ENCODE measurements at regions not wholly inside any gene's neighbourhood (a gene's known extent, or its start where the extent isn't known, plus 50 kb on each side); places are given as distances from the start of the nearest gene placed in this dataset.

DNA sequence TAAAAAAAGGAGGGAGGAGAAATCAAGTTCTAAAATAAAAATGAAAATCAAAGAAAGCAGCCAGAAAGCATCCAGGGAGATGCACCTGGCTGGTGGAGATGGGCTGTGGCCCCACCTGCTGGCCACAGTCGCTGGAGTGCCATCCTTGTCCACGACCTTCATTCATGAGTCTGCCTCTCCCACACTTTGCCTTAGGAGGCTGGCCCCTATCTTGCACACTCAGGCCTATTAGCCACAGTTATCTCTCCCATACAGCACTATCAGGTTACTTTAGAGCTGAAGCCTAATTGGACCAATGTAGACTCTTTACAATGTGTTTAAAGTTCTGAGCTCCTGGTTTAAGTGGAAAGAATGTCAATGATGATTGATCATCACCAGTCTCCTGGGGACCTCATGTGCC is 392.0 kb upstream of the RORA start:
- DNase-seq = no peak

- no peak for DNase-seq
Observed at GRCh38 chr15:61620151-61620550, 391.0 kb upstream of the RORA start.

- no peak for DNase-seq
Observed at GRCh38 chr15:61613729-61614128, 384.6 kb upstream of the RORA start.

DNA sequence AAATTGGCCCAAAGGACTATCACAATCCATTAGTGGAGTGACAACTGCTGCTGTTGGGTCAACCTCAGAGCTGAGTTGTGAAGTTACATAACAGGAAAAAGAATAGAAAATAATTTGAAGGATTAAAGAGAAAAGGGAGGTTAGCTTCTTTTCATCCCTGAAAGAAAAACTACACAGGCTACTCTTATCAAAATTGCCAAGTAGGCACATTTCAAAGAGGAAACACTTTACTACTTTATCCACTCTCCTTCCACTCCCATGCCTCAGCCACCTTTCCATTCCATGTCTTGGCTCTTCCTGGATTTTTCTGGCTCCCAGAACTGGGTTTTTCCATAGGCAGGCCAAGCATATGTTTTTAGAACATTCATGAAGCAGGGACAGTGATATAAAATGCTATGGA is 384.0 kb upstream of the RORA start:
- DNase-seq = no peak

DNA sequence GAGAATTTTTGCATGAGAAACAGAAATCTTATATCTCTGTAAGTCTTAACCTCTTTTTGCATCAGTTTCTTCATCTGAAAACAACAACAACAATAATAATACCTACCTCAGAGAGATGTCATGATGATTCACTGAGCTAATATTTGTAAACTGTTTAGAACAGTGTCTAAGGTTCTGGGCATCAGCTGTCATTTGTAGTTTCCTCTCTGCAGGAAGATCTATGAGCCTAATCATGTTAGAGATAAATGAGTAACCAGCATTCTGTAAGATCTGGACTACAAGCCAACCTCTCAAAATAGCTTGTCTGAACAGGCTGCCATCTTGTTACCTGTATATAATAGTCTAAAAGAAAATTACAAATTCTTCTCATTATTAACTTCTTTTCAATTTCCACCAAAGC is 383.0 kb upstream of the RORA start:
- no peak for DNase-seq

GRCh38 chr15:61605343-61605742 is 376.2 kb upstream of the RORA start:
- DNase-seq = no peak

DNA sequence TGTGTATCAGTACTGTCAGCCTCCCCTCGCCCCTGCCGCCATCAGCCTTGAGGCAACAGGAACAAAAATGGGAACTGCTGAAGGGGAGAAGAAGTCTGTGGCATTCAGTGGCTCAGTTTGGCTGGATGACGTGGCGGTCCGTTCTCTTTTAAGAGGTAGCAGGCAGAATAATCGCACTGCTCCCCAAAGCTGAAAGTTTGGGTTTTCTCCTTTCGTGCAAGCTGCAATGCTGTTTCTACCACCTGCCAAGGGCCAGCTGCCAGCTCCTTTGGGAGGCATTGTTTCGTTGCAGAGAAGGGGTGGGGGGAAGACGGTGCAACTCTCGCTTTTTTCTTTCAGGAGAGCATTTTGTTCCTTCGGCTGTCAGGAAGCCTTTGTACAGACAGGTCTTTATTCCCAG is 369.6 kb upstream of the RORA start:
- DNase-seq = no peak

DNA sequence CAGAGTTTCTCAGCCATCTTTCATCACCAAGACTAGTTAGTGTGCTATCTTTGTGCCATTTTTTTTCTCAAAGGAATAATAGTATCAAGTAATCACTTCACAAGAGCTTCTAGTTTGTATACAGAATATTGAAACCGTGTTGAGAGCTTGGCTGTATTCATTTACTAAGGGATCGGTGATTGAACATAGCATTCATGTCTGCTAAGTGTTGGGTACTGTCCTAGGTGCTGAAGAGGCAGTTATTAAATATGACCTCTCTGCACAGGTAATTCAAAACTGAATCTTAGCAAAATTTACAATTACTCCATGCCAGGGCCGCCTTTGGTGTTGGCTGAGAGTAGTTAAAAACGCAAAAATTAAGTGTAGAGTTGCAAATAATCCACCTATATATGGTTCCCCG is 355.3 kb upstream of the RORA start:
- DNase-seq = no peak

GRCh38 chr15:61582092-61582491 is 353.0 kb upstream of the RORA start:
- DNase-seq = no peak

DNA sequence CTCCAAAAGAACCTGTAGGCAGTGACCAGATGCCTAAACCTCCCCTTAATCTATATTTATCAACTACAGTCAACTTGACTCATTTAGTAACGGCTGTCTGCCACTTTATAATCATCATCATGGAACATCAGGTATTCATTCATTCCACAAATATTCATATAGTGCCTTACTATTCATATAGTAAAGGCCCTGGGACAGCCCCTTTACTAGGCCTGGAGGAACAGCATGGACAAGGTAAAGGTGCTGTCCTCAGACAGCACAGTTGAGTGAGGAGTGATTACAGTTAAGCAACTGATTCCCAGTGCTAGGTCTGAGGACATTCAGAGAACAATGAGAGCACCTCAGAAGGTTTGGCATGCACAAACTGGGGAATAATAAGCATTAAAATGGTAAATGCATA is 346.5 kb upstream of the RORA start:
- DNase-seq = no peak

GRCh38 chr15:61571026-61571425 is 341.9 kb upstream of the RORA start:
- DNase-seq = no peak

- DNase-seq = no peak
Observed at GRCh38 chr15:61564785-61565184, 335.7 kb upstream of the RORA start.

- DNase-seq = no peak
Observed at GRCh38 chr15:61558172-61559136, 329.4 kb upstream of the RORA start.

DNA sequence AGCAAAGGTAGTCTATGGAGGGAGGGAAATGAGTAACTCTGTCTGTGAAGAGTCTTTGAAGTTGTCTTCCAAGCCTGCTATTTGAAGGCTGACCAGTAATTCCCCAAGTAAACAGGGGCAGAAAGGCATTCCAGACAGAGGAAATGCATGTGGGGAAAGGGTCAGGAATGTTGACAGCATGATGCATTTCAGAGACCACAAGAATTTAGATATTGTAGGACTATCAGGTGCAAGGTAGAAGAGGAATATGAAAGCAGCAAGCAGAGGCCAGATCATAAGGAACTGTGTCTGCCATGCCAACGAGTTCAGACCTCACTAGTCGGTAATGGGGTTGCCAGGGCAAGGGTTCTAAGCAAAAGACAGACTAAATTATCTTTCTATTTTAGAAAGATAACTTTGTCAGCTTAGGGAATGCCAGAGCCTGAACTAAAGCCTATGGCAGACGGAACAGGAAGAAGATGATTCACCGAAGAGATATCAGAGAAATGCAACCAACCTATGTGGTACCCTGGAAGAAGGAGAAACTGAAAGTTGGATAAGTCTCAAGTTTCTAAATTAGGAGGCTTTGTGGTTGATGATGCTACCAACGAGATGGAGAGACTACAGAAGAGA is 327.0 kb upstream of the RORA start:
- DNase-seq = no peak

DNA sequence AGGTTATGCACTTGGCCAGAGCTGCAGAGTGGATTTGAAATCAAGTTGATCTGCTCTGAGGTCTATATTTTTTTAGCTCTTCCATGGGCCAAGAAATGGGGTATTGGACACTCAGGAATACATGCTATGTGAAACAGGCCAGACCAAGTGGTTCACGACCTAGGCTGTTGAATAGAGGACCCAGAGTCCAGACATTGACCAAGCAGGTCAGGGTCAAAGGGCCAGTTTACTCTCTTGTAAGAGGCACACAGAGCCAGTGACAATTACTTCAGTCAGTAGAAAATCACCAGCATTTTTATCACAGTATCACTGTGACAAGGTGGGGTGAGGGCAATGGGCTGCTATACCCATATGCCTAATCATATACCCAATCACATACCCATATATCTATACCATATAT is 320.6 kb upstream of the RORA start:
- DNase-seq = no peak

- DNase-seq = no peak
Observed at GRCh38 chr15:61545763-61546162, 316.7 kb upstream of the RORA start.

GRCh38 chr15:61541516-61541915 is 312.4 kb upstream of the RORA start:
- DNase-seq = no peak

- no peak for DNase-seq
Observed at GRCh38 chr15:61537337-61537736, 308.2 kb upstream of the RORA start.

GRCh38 chr15:61534986-61535385 is 305.9 kb upstream of the RORA start:
- no peak for DNase-seq

GRCh38 chr15:61530769-61531168 is 301.7 kb upstream of the RORA start:
- DNase-seq = no peak

- DNase-seq = no peak
Observed at GRCh38 chr15:61528581-61528910, 299.4 kb upstream of the RORA start.

DNA sequence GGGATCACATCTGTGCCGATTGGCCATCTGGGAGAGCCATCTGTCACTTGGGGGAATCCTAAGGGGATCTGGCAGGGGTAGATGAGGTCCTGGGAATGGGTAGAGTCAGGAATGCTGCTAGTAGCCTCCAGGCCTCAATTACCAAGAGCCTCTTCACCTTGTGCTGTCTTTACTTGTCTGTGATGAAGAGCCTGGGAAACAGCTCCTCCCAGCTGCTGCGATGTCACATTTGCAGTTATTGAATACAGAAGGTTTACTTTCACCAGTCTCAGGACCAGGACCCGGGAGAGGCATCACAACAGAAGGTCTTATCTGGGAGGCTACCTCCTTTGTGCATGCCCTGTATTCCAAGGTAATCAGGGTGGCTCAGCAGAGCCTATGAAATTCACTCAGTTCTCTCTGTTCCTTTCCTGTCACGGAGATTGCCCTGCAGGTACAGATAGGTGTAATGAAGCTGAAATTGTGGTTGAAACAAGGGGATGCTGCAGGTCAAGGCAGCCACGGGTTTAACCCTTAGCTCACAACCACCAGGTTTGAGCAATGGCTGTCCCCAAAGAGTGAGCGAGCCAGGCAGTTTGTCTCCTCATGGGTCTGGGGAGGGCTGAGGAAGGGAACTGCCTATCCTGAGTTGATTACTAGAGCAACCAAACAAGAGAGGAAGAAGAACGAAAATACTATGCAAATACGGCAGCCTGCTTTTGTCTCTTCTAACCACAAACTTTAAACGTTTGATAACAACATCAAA is 298.9 kb upstream of the RORA start:
- no peak for DNase-seq

GRCh38 chr15:61524545-61524944 is 295.4 kb upstream of the RORA start:
- DNase-seq = no peak

DNA sequence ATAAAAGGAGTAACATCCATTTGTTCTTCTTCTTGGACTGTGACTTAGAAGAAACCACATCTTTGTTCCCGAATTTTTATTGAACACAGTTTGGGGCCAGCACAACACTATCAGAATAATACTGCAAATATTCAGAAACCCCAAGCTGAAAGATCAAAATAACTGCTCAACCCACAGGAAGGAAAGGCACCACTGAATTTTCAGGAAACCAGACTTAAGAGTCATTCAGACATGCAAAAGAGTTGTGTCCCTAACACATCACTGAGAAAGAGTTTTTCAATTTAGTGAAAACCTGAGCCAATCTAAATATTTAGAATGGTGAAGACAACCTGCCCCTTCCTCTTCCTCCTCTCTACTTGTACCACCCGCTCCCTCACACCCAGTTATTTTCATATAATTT is 295.0 kb upstream of the RORA start:
- no peak for DNase-seq

Measured in CD4-positive, alpha-beta T cell treated with Interleukin-21 for 1 hour (primary cell).